Fibroblast of lung (primary cell): ENCODE measurements at regions not wholly inside any gene's neighbourhood (a gene's known extent, or its start where the extent isn't known, plus 50 kb on each side); places are given as distances from the start of the nearest gene placed in this dataset.

ENCODE experiments used
- DNase-seq, 2 donors: peaks; one replicate each; pipeline versions ENCODE4 v3.0.0 to v3.0.0-alpha.2; 2010; ENCODE audit warnings: low read depth in 2 of 2
- H2AFZ ChIP-seq: 2 replicates; pipeline ENCODE4 v1.5.1; 2012; ENCODE audit warnings: low read length, control low read depth, inconsistent platforms
- H3K27ac ChIP-seq: 2 replicates; pipeline ENCODE4 v1.5.1; 2011; ENCODE audit warnings: low read length, control low read depth; ENCODE audit not compliant: insufficient read depth
- H3K27me3 ChIP-seq: 2 replicates; pipeline ENCODE4 v1.5.1; 2011; ENCODE audit warnings: mild to moderate bottlenecking, low read length; ENCODE audit not compliant: control insufficient read depth, insufficient read depth
- H3K36me3 ChIP-seq: 2 replicates; pipeline ENCODE4 v1.5.1; 2011; ENCODE audit warnings: low read length; ENCODE audit not compliant: control insufficient read depth, insufficient read depth
- H3K4me1 ChIP-seq: 2 replicates; pipeline ENCODE4 v1.5.1; 2011; ENCODE audit warnings: low read length; ENCODE audit not compliant: control insufficient read depth, insufficient read depth; ENCODE audit errors: extremely low read depth
- H3K4me2 ChIP-seq: 2 replicates; pipeline ENCODE4 v1.5.1; 2011; ENCODE audit warnings: low read length, control low read depth; ENCODE audit not compliant: insufficient read depth; ENCODE audit errors: extremely low read depth
- H3K4me3 ChIP-seq, 4 experiments: fragments of 200-600 bp in 1 of 4; sonication (generic) in 1 of 4; replicated peaks in 1 of 4; 2 replicates each; pipeline ENCODE4 v1.5.1; 2011 to 2016; ENCODE audit warnings: low read length in 4 of 4, low read depth in 3 of 4, mild to moderate bottlenecking in 3 of 4, control low read depth in 2 of 4, inconsistent platforms in 1 of 4, mixed read lengths in 1 of 4; ENCODE audit not compliant: insufficient read depth in 1 of 4; ENCODE audit errors: control extremely low read depth in 1 of 4
- H3K79me2 ChIP-seq: 2 replicates; pipeline ENCODE4 v1.5.1; 2012; ENCODE audit warnings: mild to moderate bottlenecking, low read length, inconsistent platforms; ENCODE audit not compliant: control insufficient read depth, insufficient read depth
- H3K9ac ChIP-seq: 2 replicates; pipeline ENCODE4 v1.5.1; 2011; ENCODE audit warnings: mild to moderate bottlenecking, low read length, control low read depth; ENCODE audit not compliant: insufficient read depth
- H3K9me3 ChIP-seq: 2 replicates; pipeline ENCODE4 v1.5.1; 2012; ENCODE audit warnings: low read depth, low read length; ENCODE audit not compliant: control insufficient read depth, insufficient read depth
- H4K20me1 ChIP-seq: 2 replicates; pipeline ENCODE4 v1.5.1; 2011; ENCODE audit warnings: low read length; ENCODE audit not compliant: control insufficient read depth, insufficient read depth; ENCODE audit errors: extremely low read depth
- CTCF ChIP-seq, 2 donors: IDR thresholded peaks in 1 of 2; conservative IDR thresholded peaks in 1 of 2; 1 replicate in 1 of 2; 2 replicates in 1 of 2; pipeline ENCODE4 v1.5.1; 2011 to 2012; ENCODE audit warnings: low read length in 2 of 2, control low read depth in 1 of 2, inconsistent platforms in 1 of 2, low read depth in 1 of 2, mild to moderate bottlenecking in 1 of 2
- EZH2 ChIP-seq: IDR thresholded peaks from 2 replicates; pipeline ENCODE4 v1.5.1; 2012; ENCODE audit warnings: low read length, control low read depth, mild to moderate bottlenecking; ENCODE audit errors: missing control alignments

- H3K9ac ChIP-seq = no peak overlapping the region
- no peak overlapping the region for H2AFZ ChIP-seq
- H4K20me1 ChIP-seq = no peaks in the 10 kb centered on the region
- H3K4me3 ChIP-seq = no peak overlapping the region
- H3K27me3 ChIP-seq = no peaks in the 10 kb centered on the region
- H3K79me2 ChIP-seq = no peaks in the 10 kb centered on the region
- no peak overlapping the region for H3K4me2 ChIP-seq
- TF ChIP-seq CTCF (conservative IDR thresholded peaks at IDR 0.05 in 1 of 2, IDR thresholded peaks at IDR 0.05 in 1 of 2; ENCODE audit: low read depth in 1 of 2, low read length in 2 of 2) = no peak
- no peak for TF ChIP-seq EZH2
- no peak for DNase-seq
- no peak overlapping the region for H3K27ac ChIP-seq
- H3K36me3 ChIP-seq = no peaks in the 10 kb centered on the region
- H3K4me1 ChIP-seq = no peaks in the 10 kb centered on the region
- H3K9me3 ChIP-seq = no peaks in the 10 kb centered on the region
Measured at GRCh38 chr9:31023847-31024246, 1360.6 kb upstream of the ACO1 start.

- no peaks in the 10 kb centered on the region for H3K36me3 ChIP-seq
- no peak overlapping the region for H3K27ac ChIP-seq
- no peak for DNase-seq
- H3K9me3 ChIP-seq = no peaks in the 10 kb centered on the region
- H3K4me1 ChIP-seq = no peaks in the 10 kb centered on the region
- no peaks in the 10 kb centered on the region for H3K79me2 ChIP-seq
- H4K20me1 ChIP-seq = no peaks in the 10 kb centered on the region
- no peak overlapping the region for H3K4me2 ChIP-seq
- H3K9ac ChIP-seq = no peak overlapping the region
- TF ChIP-seq EZH2 (no peak), CTCF (conservative IDR thresholded peaks at IDR 0.05 in 1 of 2, IDR thresholded peaks at IDR 0.05 in 1 of 2; ENCODE audit: low read depth in 1 of 2, low read length in 2 of 2) (no peak)
- no peaks in the 10 kb centered on the region for H3K27me3 ChIP-seq
- H3K4me3 ChIP-seq = no peak overlapping the region
- H2AFZ ChIP-seq = no peak overlapping the region
Measured at GRCh38 chr9:31027678-31028077, 1356.8 kb upstream of the ACO1 start.

- H3K27me3 ChIP-seq = no peaks in the 10 kb centered on the region
- H3K79me2 ChIP-seq = no peaks in the 10 kb centered on the region
- DNase-seq = no peak
- H3K4me2 ChIP-seq = no peak overlapping the region
- H3K4me1 ChIP-seq = no peaks in the 10 kb centered on the region
- H3K9ac ChIP-seq = no peak overlapping the region
- H3K9me3 ChIP-seq = no peaks in the 10 kb centered on the region
- no peak overlapping the region for H3K27ac ChIP-seq
- no peaks in the 10 kb centered on the region for H3K36me3 ChIP-seq
- no peaks in the 10 kb centered on the region for H4K20me1 ChIP-seq
- no peak overlapping the region for H2AFZ ChIP-seq
- TF ChIP-seq CTCF (conservative IDR thresholded peaks at IDR 0.05 in 1 of 2, IDR thresholded peaks at IDR 0.05 in 1 of 2; ENCODE audit: low read depth in 1 of 2, low read length in 2 of 2) = no peak
- TF ChIP-seq EZH2 = no peak
- H3K4me3 ChIP-seq = no peak overlapping the region
Measured at GRCh38 chr9:31028137-31028536, 1356.3 kb upstream of the ACO1 start.
